HG02798 (cell line): ENCODE measurements at regions not wholly inside any gene's neighbourhood (a gene's known extent, or its start where the extent isn't known, plus 50 kb on each side); places are given as distances from the start of the nearest gene placed in this dataset.
A peak's percentile ranks its signal among the peaks of the same experiment; 100 is the strongest.

ENCODE experiments used
- ATAC-seq: cut with Tn5 transposase; IDR thresholded peaks from one replicate; pipeline ENCODE4 v1.9.1; 2021; ENCODE audit warnings: mild to moderate bottlenecking; ENCODE audit not compliant: unreplicated experiment, poor library complexity

- no peak for ATAC-seq
These were observed 67.2 kb upstream of the SNX9 start for GRCh38 chr6:157755746-157756411.

- ATAC-seq = peak; percentile 40
These were observed 66.2 kb upstream of the SNX9 start for GRCh38 chr6:157756708-157757429.

- ATAC-seq = no peak
These were observed 65.3 kb upstream of the SNX9 start for GRCh38 chr6:157757430-157758403.

GRCh38 chr6:157758516-157759023, 64.5 kb upstream of the SNX9 start:
- no peak for ATAC-seq

- no peak for ATAC-seq
These were observed 64.0 kb upstream of the SNX9 start for GRCh38 chr6:157759028-157759427.

GRCh38 chr6:157760137-157760536, 62.9 kb upstream of the SNX9 start:
- ATAC-seq = no peak

GRCh38 chr6:157760589-157761330, 62.3 kb upstream of the SNX9 start:
- no peak for ATAC-seq

GRCh38 chr6:157761331-157761921, 61.6 kb upstream of the SNX9 start:
- peak; percentile 38 for ATAC-seq

- ATAC-seq = no peak
These were observed 61.1 kb upstream of the SNX9 start for GRCh38 chr6:157761926-157762325.

- ATAC-seq = no peak
These were observed 60.4 kb upstream of the SNX9 start for GRCh38 chr6:157762636-157763035.

GRCh38 chr6:157763129-157763903, 59.7 kb upstream of the SNX9 start:
- no peak for ATAC-seq

GRCh38 chr6:157763904-157764177, 59.2 kb upstream of the SNX9 start:
- peak; percentile 11 for ATAC-seq

GRCh38 chr6:157764178-157765068, 58.6 kb upstream of the SNX9 start:
- ATAC-seq = peak; percentile 68

- ATAC-seq = no peak
These were observed 55.9 kb upstream of the SNX9 start for GRCh38 chr6:157766901-157767774.

GRCh38 chr6:157767775-157768156, 55.3 kb upstream of the SNX9 start:
- no peak for ATAC-seq

GRCh38 chr6:157768304-157768703, 54.7 kb upstream of the SNX9 start:
- ATAC-seq = peak; percentile 25

- no peak for ATAC-seq
These were observed 54.0 kb upstream of the SNX9 start for GRCh38 chr6:157768863-157769551.
